CD4-positive, alpha-beta T cell treated with Interleukin-6 for 4 hours (primary cell): ENCODE measurements at regions not wholly inside any gene's neighbourhood (a gene's known extent, or its start where the extent isn't known, plus 50 kb on each side); places are given as distances from the start of the nearest gene placed in this dataset.

Experiments used
- DNase-seq: peaks from one replicate; pipeline ENCODE4 v3.0.0-alpha.2; 2020; ENCODE audit warnings: mixed read lengths

- DNase-seq: no peak
Observed at GRCh38 chr1:30400507-30400906, 322.9 kb downstream of the MATN1 start.

- no peak for DNase-seq
Observed at GRCh38 chr1:30399026-30399425, 324.4 kb downstream of the MATN1 start.

GRCh38 chr1:30397576-30397975 is 325.8 kb downstream of the MATN1 start:
- no peak for DNase-seq

GRCh38 chr1:30395631-30396030 is 327.8 kb downstream of the MATN1 start:
- DNase-seq: no peak

GRCh38 chr1:30388386-30388785 is 335.0 kb downstream of the MATN1 start:
- no peak for DNase-seq

GRCh38 chr1:30386156-30386926 is 337.0 kb downstream of the MATN1 start:
- no peak for DNase-seq

- no peak for DNase-seq
Observed at GRCh38 chr1:30385246-30385995, 338.0 kb downstream of the MATN1 start.

GRCh38 chr1:30384286-30385245 is 338.8 kb downstream of the MATN1 start:
- DNase-seq: no peak

- no peak for DNase-seq
Observed at GRCh38 chr1:30383221-30383711, 340.1 kb downstream of the MATN1 start.

- no peak for DNase-seq
Observed at GRCh38 chr1:30382496-30382895, 340.9 kb downstream of the MATN1 start.

- DNase-seq: no peak
Observed at GRCh38 chr1:30381671-30382365, 341.6 kb downstream of the MATN1 start.

- no peak for DNase-seq
Observed at GRCh38 chr1:30381266-30381665, 342.1 kb downstream of the MATN1 start.

- no peak for DNase-seq
Observed at GRCh38 chr1:30380625-30380984, 342.8 kb downstream of the MATN1 start.

GRCh38 chr1:30379684-30380624 is 343.4 kb downstream of the MATN1 start:
- peak; percentile 54 for DNase-seq

- DNase-seq: no peak
Observed at GRCh38 chr1:30378991-30379581, 344.3 kb downstream of the MATN1 start.

GRCh38 chr1:30378003-30378596 is 345.3 kb downstream of the MATN1 start:
- no peak for DNase-seq

- DNase-seq: no peak
Observed at GRCh38 chr1:30377230-30378002, 346.0 kb downstream of the MATN1 start.

GRCh38 chr1:30376054-30376697 is 347.2 kb downstream of the MATN1 start:
- no peak for DNase-seq

- no peak for DNase-seq
Observed at GRCh38 chr1:30375156-30375555, 348.2 kb downstream of the MATN1 start.
